ENCODE measurements at regions not wholly inside any gene's neighbourhood (a gene's known extent, or its start where the extent isn't known, plus 50 kb on each side); places are given as distances from the start of the nearest gene placed in this dataset.
"Not testable (repeated sequence)": the region's sequence is repeated elsewhere in the genome, so short reads cannot be mapped to it uniquely, and the experiment has no call there.

DNA sequence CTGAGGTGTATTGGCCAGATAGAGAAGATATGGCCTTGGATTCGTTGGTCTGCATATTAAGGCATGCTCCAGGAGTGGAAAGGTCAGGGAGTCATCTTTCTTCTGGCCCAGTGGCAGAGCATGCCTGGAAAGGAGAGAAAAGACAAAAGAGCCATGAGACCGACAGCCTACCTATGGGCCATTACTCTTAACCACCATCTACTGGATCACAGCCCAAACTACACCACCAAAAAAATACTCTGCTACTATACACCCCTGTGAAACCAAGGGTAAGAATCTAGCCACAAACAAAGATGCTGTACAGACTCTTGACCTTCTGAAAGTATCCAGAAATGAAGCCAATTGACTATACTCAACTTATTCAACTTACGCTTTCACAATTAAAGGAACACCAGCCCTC lies 96.1 kb upstream of the PLSCR5 start:
- no peaks in the 10 kb centered on the region for H3K36me3 Mint-ChIP-seq
- H3K4me1 ChIP-seq (ENCODE audit: insufficient read depth, low read length), result no peaks in the 10 kb centered on the region
- H3K4me3 Mint-ChIP-seq, result no peak overlapping the region
- DNase-seq, result no peak
- no peaks in the 10 kb centered on the region for H3K36me3 ChIP-seq (ENCODE audit: insufficient read depth, low read length)
- no peak overlapping the region for H3K4me3 ChIP-seq (ENCODE audit: low read length in 2 of 2)
- intact Hi-C loops (cut with micrococcal nuclease), result no loop called here
- H3K27ac Mint-ChIP-seq, result no peak overlapping the region
- H3K4me1 Mint-ChIP-seq, result no peaks in the 10 kb centered on the region
- H3K27ac ChIP-seq (ENCODE audit: low read depth, low read length), result no peak overlapping the region
- H3K27me3 Mint-ChIP-seq, result no peaks in the 10 kb centered on the region
- peaks cover 0 to 3% (median 0%) of the 10 kb centered on the region in 8 donors for H3K9me3 Mint-ChIP-seq
- H3K27me3 ChIP-seq (ENCODE audit: insufficient read depth, low read length), result no peaks in the 10 kb centered on the region
- ChIA-PET CTCF (ENCODE audit: partially characterized antibody) (no interaction called here), POLR2A (ENCODE audit: partially characterized antibody) (no interaction called here)
- no peaks in the 10 kb centered on the region for H3K9me3 ChIP-seq (ENCODE audit: control insufficient read depth in 1 of 2, low read length in 2 of 2)

DNA sequence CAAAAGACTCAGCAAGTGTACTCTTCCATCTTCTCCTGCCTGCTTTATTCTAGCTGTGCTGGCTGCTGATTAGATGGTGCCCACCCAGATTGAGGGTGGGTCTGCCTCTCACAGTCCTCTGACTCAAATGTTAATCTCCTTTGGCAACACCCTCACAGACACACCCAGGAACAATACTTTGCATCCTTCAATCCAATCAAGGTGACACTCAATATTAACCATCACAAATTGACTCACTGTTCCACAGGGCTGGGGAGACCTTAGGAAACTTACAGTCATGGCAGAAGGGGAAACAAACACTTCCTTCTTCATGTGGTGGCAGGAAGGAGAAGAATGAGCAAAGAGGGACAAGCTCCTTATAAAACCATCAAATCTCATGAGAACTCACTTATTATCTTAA lies 94.9 kb upstream of the PLSCR5 start:
- H3K4me3 ChIP-seq (ENCODE audit: low read length in 2 of 2); H3K9me3 Mint-ChIP-seq; H3K27me3 ChIP-seq (ENCODE audit: insufficient read depth, low read length); H3K4me1 ChIP-seq (ENCODE audit: insufficient read depth, low read length); H3K27ac Mint-ChIP-seq; intact Hi-C loops (cut with micrococcal nuclease); H3K4me1 Mint-ChIP-seq; H3K27ac ChIP-seq (ENCODE audit: low read depth, low read length); POLR2A ChIA-PET (ENCODE audit: partially characterized antibody); H3K27me3 Mint-ChIP-seq; H3K9me3 ChIP-seq (ENCODE audit: control insufficient read depth in 1 of 2, low read length in 2 of 2); H3K36me3 Mint-ChIP-seq; H3K36me3 ChIP-seq (ENCODE audit: insufficient read depth, low read length); CTCF ChIA-PET (ENCODE audit: partially characterized antibody); H3K4me3 Mint-ChIP-seq; DNase-seq: not testable (repeated sequence)

DNA sequence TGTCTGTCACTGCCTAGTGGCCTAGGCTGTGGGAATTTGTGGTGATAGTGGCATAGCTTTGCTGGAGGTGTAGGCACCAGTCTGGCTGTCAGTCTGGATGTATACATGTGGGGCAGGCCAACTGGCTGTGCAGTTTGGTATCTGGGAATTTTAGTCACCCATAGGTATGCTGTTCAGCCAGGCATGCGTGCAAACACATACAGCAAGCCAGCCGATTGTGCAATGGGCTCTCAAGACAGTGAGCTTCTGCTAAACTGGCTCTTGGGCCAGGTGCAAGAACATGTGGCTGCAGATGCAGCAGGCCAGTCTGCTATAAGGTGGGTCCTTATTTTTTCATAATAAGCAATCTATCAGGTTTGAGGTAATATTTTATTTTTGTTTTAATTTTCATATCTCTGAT lies 87.1 kb upstream of the PLSCR5 start:
- no peak overlapping the region for H3K4me3 ChIP-seq (ENCODE audit: low read length in 2 of 2)
- no peak for DNase-seq
- no peaks in the 10 kb centered on the region for H3K36me3 ChIP-seq (ENCODE audit: insufficient read depth, low read length)
- H3K4me1 ChIP-seq (ENCODE audit: insufficient read depth, low read length), result no peaks in the 10 kb centered on the region
- intact Hi-C loops (cut with micrococcal nuclease), result no loop called here
- ChIA-PET CTCF (ENCODE audit: partially characterized antibody) (no interaction called here), POLR2A (ENCODE audit: partially characterized antibody) (no interaction called here)
- Mint-ChIP-seq H3K27me3 (no peaks in the 10 kb centered on the region), H3K4me3 (no peak overlapping the region), H3K9me3 (peaks cover 0 to 10% (median 6%) of the 10 kb centered on the region in 8 donors), H3K27ac (no peak overlapping the region), H3K36me3 (no peaks in the 10 kb centered on the region), H3K4me1 (no peaks in the 10 kb centered on the region)
- H3K27me3 ChIP-seq (ENCODE audit: insufficient read depth, low read length), result no peaks in the 10 kb centered on the region
- H3K9me3 ChIP-seq (ENCODE audit: control insufficient read depth in 1 of 2, low read length in 2 of 2), result no peaks in the 10 kb centered on the region
- no peak overlapping the region for H3K27ac ChIP-seq (ENCODE audit: low read depth, low read length)

DNA sequence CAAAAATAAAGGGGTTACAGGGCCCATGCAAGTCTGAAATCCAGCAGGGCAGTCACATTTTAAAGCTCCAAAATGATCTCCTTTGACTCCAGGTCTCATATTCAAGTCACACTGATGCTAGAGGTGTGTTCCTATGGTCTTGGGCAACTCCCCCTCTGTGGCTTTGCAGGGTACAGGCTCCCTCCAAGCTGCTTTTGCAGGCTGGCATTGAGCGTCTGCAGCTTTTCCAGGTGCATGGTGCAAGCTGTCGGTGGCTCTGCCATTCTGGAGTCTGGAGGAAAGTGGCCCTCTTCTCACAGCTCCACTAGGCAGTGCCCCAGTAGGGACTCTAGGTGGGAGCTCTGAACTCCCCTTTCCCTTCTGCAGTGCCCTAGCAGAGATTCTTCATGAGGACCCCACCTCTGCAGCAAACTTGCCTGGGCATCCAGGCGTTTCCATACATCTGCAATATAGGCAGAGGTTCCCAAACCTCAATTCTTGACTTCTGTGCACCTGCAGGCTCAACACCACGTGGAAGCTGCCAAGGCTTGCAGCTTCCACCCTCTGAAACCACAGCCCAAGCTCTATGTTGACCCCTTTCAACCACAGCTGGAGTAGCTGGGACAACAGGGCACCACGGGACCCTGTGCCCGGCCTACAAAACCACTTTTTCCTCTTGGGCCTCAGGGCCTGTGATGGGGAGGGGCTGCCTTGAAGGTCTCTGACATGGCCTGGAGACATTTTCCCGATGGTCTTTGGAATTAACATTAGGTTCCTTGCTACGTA lies 80.1 kb upstream of the PLSCR5 start:
- H3K9me3 ChIP-seq (ENCODE audit: control insufficient read depth in 1 of 2, low read length in 2 of 2), result no peaks in the 10 kb centered on the region
- intact Hi-C loops (cut with micrococcal nuclease), result no loop called here
- H3K4me1 ChIP-seq (ENCODE audit: insufficient read depth, low read length), result no peaks in the 10 kb centered on the region
- no peak overlapping the region for H3K4me3 ChIP-seq (ENCODE audit: low read length in 2 of 2)
- CTCF ChIA-PET (ENCODE audit: partially characterized antibody), result no interaction called here
- no peaks in the 10 kb centered on the region for H3K36me3 ChIP-seq (ENCODE audit: insufficient read depth, low read length)
- POLR2A ChIA-PET (ENCODE audit: partially characterized antibody), result no interaction called here
- no peak overlapping the region for H3K4me3 Mint-ChIP-seq
- H3K27ac ChIP-seq (ENCODE audit: low read depth, low read length), result no peak overlapping the region
- H3K27me3 Mint-ChIP-seq, result no peaks in the 10 kb centered on the region
- no peak for DNase-seq
- H3K27me3 ChIP-seq (ENCODE audit: insufficient read depth, low read length), result no peaks in the 10 kb centered on the region
- no peaks in the 10 kb centered on the region for H3K36me3 Mint-ChIP-seq
- H3K27ac Mint-ChIP-seq, result no peak overlapping the region
- no peaks in the 10 kb centered on the region for H3K4me1 Mint-ChIP-seq
- H3K9me3 Mint-ChIP-seq, result peaks cover 0 to 6% (median 0%) of the 10 kb centered on the region in 8 donors

DNA sequence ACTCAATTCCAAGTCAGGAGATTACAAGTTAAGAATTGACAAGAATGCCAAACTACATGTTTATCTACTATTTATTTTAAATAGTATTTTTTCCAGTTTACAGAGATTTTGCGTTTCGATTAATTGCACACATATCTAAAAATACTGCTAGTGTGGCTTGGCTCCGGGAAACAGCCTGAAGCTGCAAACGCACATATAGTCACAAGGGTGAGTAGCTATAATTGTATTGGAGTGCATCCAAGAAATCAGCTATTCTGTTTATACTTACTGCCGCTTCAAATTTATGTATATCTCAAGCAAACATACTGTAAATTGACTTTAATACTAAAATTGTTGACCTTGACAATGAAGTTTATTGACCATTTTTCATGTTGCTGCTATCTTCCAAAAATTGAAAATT lies 77.0 kb upstream of the PLSCR5 start:
- Mint-ChIP-seq H3K27ac (no peak overlapping the region), H3K4me1 (no peaks in the 10 kb centered on the region), H3K27me3 (no peaks in the 10 kb centered on the region), H3K4me3 (no peak overlapping the region), H3K9me3 (peaks cover 0 to 6% (median 0%) of the 10 kb centered on the region in 8 donors), H3K36me3 (no peaks in the 10 kb centered on the region)
- H3K36me3 ChIP-seq (ENCODE audit: insufficient read depth, low read length), result no peaks in the 10 kb centered on the region
- no peak for DNase-seq
- H3K27ac ChIP-seq (ENCODE audit: low read depth, low read length), result no peak overlapping the region
- CTCF ChIA-PET (ENCODE audit: partially characterized antibody), result no interaction called here
- no peaks in the 10 kb centered on the region for H3K9me3 ChIP-seq (ENCODE audit: control insufficient read depth in 1 of 2, low read length in 2 of 2)
- no peaks in the 10 kb centered on the region for H3K4me1 ChIP-seq (ENCODE audit: insufficient read depth, low read length)
- intact Hi-C loops (cut with micrococcal nuclease), result no loop called here
- POLR2A ChIA-PET (ENCODE audit: partially characterized antibody), result no interaction called here
- no peak overlapping the region for H3K4me3 ChIP-seq (ENCODE audit: low read length in 2 of 2)
- no peaks in the 10 kb centered on the region for H3K27me3 ChIP-seq (ENCODE audit: insufficient read depth, low read length)

DNA sequence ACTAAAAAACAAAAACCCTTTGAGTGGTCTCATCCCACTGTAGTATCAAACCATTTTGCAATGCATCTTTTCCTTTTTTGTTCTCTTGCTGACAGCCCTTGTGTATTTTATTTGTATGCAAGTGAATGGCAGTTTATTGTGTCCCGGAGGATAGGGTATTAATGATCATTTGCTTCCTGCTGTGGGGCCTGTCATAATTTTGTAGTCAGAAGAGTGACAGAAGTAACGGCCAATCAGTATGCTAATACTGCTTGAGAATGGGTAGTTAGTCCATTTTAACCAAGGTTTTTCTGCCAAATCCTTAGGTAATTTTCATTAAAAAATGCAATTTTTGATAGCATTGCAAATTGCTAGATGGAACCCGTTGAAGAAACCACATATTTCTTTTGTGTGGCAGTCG lies 75.5 kb upstream of the PLSCR5 start:
- H3K27me3 ChIP-seq (ENCODE audit: insufficient read depth, low read length), result no peaks in the 10 kb centered on the region
- no peaks in the 10 kb centered on the region for H3K9me3 ChIP-seq (ENCODE audit: control insufficient read depth in 1 of 2, low read length in 2 of 2)
- no peaks in the 10 kb centered on the region for H3K4me1 Mint-ChIP-seq
- H3K27ac ChIP-seq (ENCODE audit: low read depth, low read length), result no peak overlapping the region
- DNase-seq, result no peak
- H3K4me1 ChIP-seq (ENCODE audit: insufficient read depth, low read length), result no peaks in the 10 kb centered on the region
- no peaks in the 10 kb centered on the region for H3K27me3 Mint-ChIP-seq
- intact Hi-C loops (cut with micrococcal nuclease), result no loop called here
- POLR2A ChIA-PET (ENCODE audit: partially characterized antibody), result no interaction called here
- H3K36me3 ChIP-seq (ENCODE audit: insufficient read depth, low read length), result no peaks in the 10 kb centered on the region
- CTCF ChIA-PET (ENCODE audit: partially characterized antibody), result no interaction called here
- H3K4me3 ChIP-seq (ENCODE audit: low read length in 2 of 2), result no peak overlapping the region
- H3K4me3 Mint-ChIP-seq, result no peak overlapping the region
- H3K27ac Mint-ChIP-seq, result no peak overlapping the region
- H3K9me3 Mint-ChIP-seq, result peaks cover 0 to 3% (median 0%) of the 10 kb centered on the region in 8 donors
- H3K36me3 Mint-ChIP-seq, result no peaks in the 10 kb centered on the region

DNA sequence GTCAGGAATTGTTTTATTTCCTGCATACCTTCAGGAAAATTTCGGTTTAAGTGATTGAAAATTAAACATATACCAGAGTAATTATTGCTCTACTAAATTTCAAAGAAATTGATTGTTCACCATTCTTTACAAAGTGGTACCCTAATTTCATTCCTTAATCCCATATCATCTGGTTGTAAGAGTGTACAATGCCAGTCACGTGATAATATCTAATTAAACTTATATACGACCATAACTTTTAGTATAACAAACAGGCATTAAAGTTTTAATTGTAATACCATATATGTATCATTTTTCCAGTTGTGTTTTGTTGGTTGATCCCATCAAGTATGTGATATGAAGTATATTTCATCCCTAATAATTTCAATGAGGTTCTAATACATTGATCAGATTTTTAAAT lies 74.8 kb upstream of the PLSCR5 start:
- Mint-ChIP-seq H3K36me3 (no peaks in the 10 kb centered on the region), H3K4me1 (no peaks in the 10 kb centered on the region), H3K27ac (no peak overlapping the region), H3K9me3 (peaks cover 0 to 3% (median 0%) of the 10 kb centered on the region in 8 donors), H3K4me3 (no peak overlapping the region), H3K27me3 (no peaks in the 10 kb centered on the region)
- intact Hi-C loops (cut with micrococcal nuclease), result no loop called here
- Histone ChIP-seq H3K36me3 (ENCODE audit: insufficient read depth, low read length) (no peaks in the 10 kb centered on the region), H3K4me3 (ENCODE audit: low read length in 2 of 2) (no peak overlapping the region), H3K27me3 (ENCODE audit: insufficient read depth, low read length) (no peaks in the 10 kb centered on the region), H3K9me3 (ENCODE audit: control insufficient read depth in 1 of 2, low read length in 2 of 2) (no peaks in the 10 kb centered on the region), H3K27ac (ENCODE audit: low read depth, low read length) (no peak overlapping the region), H3K4me1 (ENCODE audit: insufficient read depth, low read length) (no peaks in the 10 kb centered on the region)
- ChIA-PET POLR2A (ENCODE audit: partially characterized antibody) (no interaction called here), CTCF (ENCODE audit: partially characterized antibody) (no interaction called here)
- DNase-seq, result no peak

DNA sequence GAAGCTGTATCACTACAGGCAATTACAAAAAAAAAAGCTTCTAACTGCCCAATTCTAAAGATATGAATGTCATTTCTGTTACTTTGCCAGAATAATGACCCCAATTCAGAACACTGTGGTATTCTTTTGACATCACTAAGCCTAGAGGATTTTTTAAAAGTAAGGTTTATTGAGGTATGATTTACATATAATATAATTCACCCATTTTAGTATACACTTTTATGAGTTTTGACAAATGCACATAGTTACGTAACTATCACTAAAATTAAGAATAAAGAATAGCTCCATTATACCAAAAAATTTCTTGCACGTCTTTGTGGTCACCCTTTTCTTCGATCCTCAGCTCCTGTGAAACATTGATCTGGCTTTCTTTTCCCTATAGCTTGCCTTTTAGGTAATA lies 74.0 kb upstream of the PLSCR5 start:
- POLR2A ChIA-PET (ENCODE audit: partially characterized antibody), result no interaction called here
- H3K9me3 Mint-ChIP-seq, result peaks cover 0 to 3% (median 0%) of the 10 kb centered on the region in 8 donors
- DNase-seq, result no peak
- H3K27ac Mint-ChIP-seq, result no peak overlapping the region
- H3K4me1 ChIP-seq (ENCODE audit: insufficient read depth, low read length), result no peaks in the 10 kb centered on the region
- CTCF ChIA-PET (ENCODE audit: partially characterized antibody), result no interaction called here
- no peak overlapping the region for H3K4me3 ChIP-seq (ENCODE audit: low read length in 2 of 2)
- no peaks in the 10 kb centered on the region for H3K4me1 Mint-ChIP-seq
- no peaks in the 10 kb centered on the region for H3K36me3 Mint-ChIP-seq
- H3K27me3 ChIP-seq (ENCODE audit: insufficient read depth, low read length), result no peaks in the 10 kb centered on the region
- H3K27ac ChIP-seq (ENCODE audit: low read depth, low read length), result no peak overlapping the region
- no peaks in the 10 kb centered on the region for H3K9me3 ChIP-seq (ENCODE audit: control insufficient read depth in 1 of 2, low read length in 2 of 2)
- intact Hi-C loops (cut with micrococcal nuclease), result no loop called here
- no peaks in the 10 kb centered on the region for H3K36me3 ChIP-seq (ENCODE audit: insufficient read depth, low read length)
- no peak overlapping the region for H3K4me3 Mint-ChIP-seq
- no peaks in the 10 kb centered on the region for H3K27me3 Mint-ChIP-seq

All from CD4-positive, alpha-beta memory T cell (primary cell).